ENCODE measurements at regions not wholly inside any gene's neighbourhood (a gene's known extent, or its start where the extent isn't known, plus 50 kb on each side); places are given as distances from the start of the nearest gene placed in this dataset.

- H3K9me3 ChIP-seq (ENCODE audit: low read length) = no peaks in the 10 kb centered on the region
- POLR2A ChIA-PET (ENCODE audit: unreplicated experiment) = no interaction called here
- no peaks in the 10 kb centered on the region for H3K4me1 ChIP-seq (ENCODE audit: insufficient read depth, low read length)
- H3K27ac ChIP-seq (ENCODE audit: low read length) = no peak overlapping the region
- DNase-seq (no peak), ATAC-seq (no peak)
- intact Hi-C loops (cut with micrococcal nuclease) = no loop called here
- no peaks in the 10 kb centered on the region for H3K79me2 ChIP-seq (ENCODE audit: low read length)
- TF ChIP-seq CTCF (conservative IDR thresholded peaks at IDR 0.05; ENCODE audit: low read depth, low read length) (no peak), EZH2phosphoT487 (IDR thresholded peaks at IDR 0.05; ENCODE audit: borderline replicate concordance, low read length) (no peak), EZH2 (IDR thresholded peaks at IDR 0.05; ENCODE audit: low read length, unreplicated experiment) (no peak)
- no peak overlapping the region for H3K4me3 ChIP-seq (ENCODE audit: low read length)
- CTCF ChIA-PET = no interaction called here
- H3K27me3 ChIP-seq (ENCODE audit: low read length) = no peaks in the 10 kb centered on the region
- BruUV-seq (replicated peaks) = no TSS peak
- H3K4me2 ChIP-seq (ENCODE audit: low read length) = no peak overlapping the region
- H3K36me3 ChIP-seq (ENCODE audit: low read depth, low read length) = no peaks in the 10 kb centered on the region
- no peaks in the 10 kb centered on the region for H3F3A ChIP-seq (ENCODE audit: low read length, unreplicated experiment)
- H2AFZ ChIP-seq (ENCODE audit: low read length) = no peak overlapping the region
- no peaks in the 10 kb centered on the region for H4K20me1 ChIP-seq (ENCODE audit: low read length)
- no peak overlapping the region for H3K9ac ChIP-seq (ENCODE audit: low read length)
- no peaks in the 10 kb centered on the region for H3K9me2 ChIP-seq (replicated peaks; ENCODE audit: low read length)
Measured at GRCh38 chr22:48473202-48473601, 1354.5 kb downstream of the BRD1 start.

GRCh38 chr22:48464246-48464645 is 1363.4 kb downstream of the BRD1 start:
- no peak overlapping the region for H3K4me2 ChIP-seq (ENCODE audit: low read length)
- no peaks in the 10 kb centered on the region for H3K9me3 ChIP-seq (ENCODE audit: low read length)
- H4K20me1 ChIP-seq (ENCODE audit: low read length) = no peaks in the 10 kb centered on the region
- H2AFZ ChIP-seq (ENCODE audit: low read length) = no peak overlapping the region
- ChIA-PET CTCF (no interaction called here), POLR2A (ENCODE audit: unreplicated experiment) (no interaction called here)
- H3K9me2 ChIP-seq (replicated peaks; ENCODE audit: low read length) = no peaks in the 10 kb centered on the region
- no peaks in the 10 kb centered on the region for H3K79me2 ChIP-seq (ENCODE audit: low read length)
- H3K4me1 ChIP-seq (ENCODE audit: insufficient read depth, low read length) = no peaks in the 10 kb centered on the region
- no TSS peak for BruUV-seq (replicated peaks)
- H3K27ac ChIP-seq (ENCODE audit: low read length) = no peak overlapping the region
- no peaks in the 10 kb centered on the region for H3F3A ChIP-seq (ENCODE audit: low read length, unreplicated experiment)
- H3K4me3 ChIP-seq (ENCODE audit: low read length) = no peak overlapping the region
- intact Hi-C loops (cut with micrococcal nuclease) = no loop called here
- no peaks in the 10 kb centered on the region for H3K36me3 ChIP-seq (ENCODE audit: low read depth, low read length)
- H3K9ac ChIP-seq (ENCODE audit: low read length) = no peak overlapping the region
- DNase-seq (no peak), ATAC-seq (no peak)
- TF ChIP-seq CTCF (conservative IDR thresholded peaks at IDR 0.05; ENCODE audit: low read depth, low read length) (no peak), EZH2 (IDR thresholded peaks at IDR 0.05; ENCODE audit: low read length, unreplicated experiment) (no peak), EZH2phosphoT487 (IDR thresholded peaks at IDR 0.05; ENCODE audit: borderline replicate concordance, low read length) (no peak)
- no peaks in the 10 kb centered on the region for H3K27me3 ChIP-seq (ENCODE audit: low read length)

GRCh38 chr22:48459859-48460823 is 1367.5 kb downstream of the BRD1 start:
- Histone ChIP-seq H2AFZ (ENCODE audit: low read length) (no peak overlapping the region), H3K9me2 (replicated peaks; ENCODE audit: low read length) (no peaks in the 10 kb centered on the region), H3K4me2 (ENCODE audit: low read length) (no peak overlapping the region), H3K4me3 (ENCODE audit: low read length) (no peak overlapping the region), H4K20me1 (ENCODE audit: low read length) (no peaks in the 10 kb centered on the region), H3F3A (ENCODE audit: low read length, unreplicated experiment) (no peaks in the 10 kb centered on the region), H3K79me2 (ENCODE audit: low read length) (no peaks in the 10 kb centered on the region), H3K27me3 (ENCODE audit: low read length) (no peaks in the 10 kb centered on the region), H3K36me3 (ENCODE audit: low read depth, low read length) (no peaks in the 10 kb centered on the region), H3K9ac (ENCODE audit: low read length) (no peak overlapping the region), H3K4me1 (ENCODE audit: insufficient read depth, low read length) (no peaks in the 10 kb centered on the region), H3K27ac (ENCODE audit: low read length) (no peak overlapping the region), H3K9me3 (ENCODE audit: low read length) (no peaks in the 10 kb centered on the region)
- POLR2A ChIA-PET (ENCODE audit: unreplicated experiment) = no interaction called here
- DNase-seq (no peak), ATAC-seq (no peak)
- intact Hi-C loops (cut with micrococcal nuclease) = no loop called here
- CTCF ChIA-PET = no interaction called here
- no peak for TF ChIP-seq EZH2phosphoT487 (IDR thresholded peaks at IDR 0.05; ENCODE audit: borderline replicate concordance, low read length)
- no peak for TF ChIP-seq CTCF (conservative IDR thresholded peaks at IDR 0.05; ENCODE audit: low read depth, low read length)
- no peak for TF ChIP-seq EZH2 (IDR thresholded peaks at IDR 0.05; ENCODE audit: low read length, unreplicated experiment)
- no TSS peak for BruUV-seq (replicated peaks)

Data from PC-3 (cell line).